PFSK-1 (cell line): ENCODE measurements at regions not wholly inside any gene's neighbourhood (a gene's known extent, or its start where the extent isn't known, plus 50 kb on each side); places are given as distances from the start of the nearest gene placed in this dataset.

Source experiments
- FOXP2 ChIP-seq: optimal IDR thresholded peaks from 2 replicates; pipeline ENCODE3; 2011; ENCODE audit warnings: borderline replicate concordance, control low read depth, inconsistent platforms; ENCODE audit not compliant: insufficient read depth; ENCODE audit errors: extremely low read length, extremely low read depth
- POLR2AphosphoS5 ChIP-seq: IDR thresholded peaks from 2 replicates; pipeline ENCODE4 v1.6.1; 2012; ENCODE audit warnings: low read depth, mild to moderate bottlenecking, control low read depth, low read length, moderate library complexity
- REST ChIP-seq, 2 experiments: IDR thresholded peaks; 2 replicates each; pipeline versions ENCODE4 v1.6.1 to v1.8.0; 2011 to 2012; ENCODE audit warnings: low read depth in 2 of 2, low read length in 2 of 2, control low read depth in 1 of 2, inconsistent platforms in 1 of 2, mild to moderate bottlenecking in 1 of 2, moderate library complexity in 1 of 2; ENCODE audit not compliant: insufficient read depth in 1 of 2
- SIN3A ChIP-seq: IDR thresholded peaks from 2 replicates; pipeline ENCODE4 v1.6.1; 2012; ENCODE audit warnings: mild to moderate bottlenecking, low read length, moderate library complexity, borderline replicate concordance; ENCODE audit not compliant: insufficient read depth
- TAF1 ChIP-seq: IDR thresholded peaks from 2 replicates; pipeline ENCODE4 v1.6.1; 2012; ENCODE audit warnings: low read length, control low read depth, borderline replicate concordance; ENCODE audit not compliant: insufficient read depth

- no peak for TF ChIP-seq FOXP2
- no peak for TF ChIP-seq POLR2AphosphoS5
- TF ChIP-seq REST (IDR thresholded peaks at IDR 0.05; ENCODE audit: insufficient read depth in 1 of 2, low read depth in 2 of 2, low read length in 2 of 2), result no peak
- no peak for TF ChIP-seq SIN3A
- TF ChIP-seq TAF1, result no peak
These were observed 596.8 kb upstream of the HS3ST5 start for GRCh38 chr6:114939630-114940029.
